ENCODE measurements at regions not wholly inside any gene's neighbourhood (a gene's known extent, or its start where the extent isn't known, plus 50 kb on each side); places are given as distances from the start of the nearest gene placed in this dataset.
"Not testable (repeated sequence)": the region's sequence is repeated elsewhere in the genome, so short reads cannot be mapped to it uniquely, and the experiment has no call there.

- peak; percentile 88 for DNase-seq (ENCODE audit: low read depth)
These were observed 458.3 kb downstream of the ETNK1 start for GRCh38 chr12:23083267-23083666.

DNA sequence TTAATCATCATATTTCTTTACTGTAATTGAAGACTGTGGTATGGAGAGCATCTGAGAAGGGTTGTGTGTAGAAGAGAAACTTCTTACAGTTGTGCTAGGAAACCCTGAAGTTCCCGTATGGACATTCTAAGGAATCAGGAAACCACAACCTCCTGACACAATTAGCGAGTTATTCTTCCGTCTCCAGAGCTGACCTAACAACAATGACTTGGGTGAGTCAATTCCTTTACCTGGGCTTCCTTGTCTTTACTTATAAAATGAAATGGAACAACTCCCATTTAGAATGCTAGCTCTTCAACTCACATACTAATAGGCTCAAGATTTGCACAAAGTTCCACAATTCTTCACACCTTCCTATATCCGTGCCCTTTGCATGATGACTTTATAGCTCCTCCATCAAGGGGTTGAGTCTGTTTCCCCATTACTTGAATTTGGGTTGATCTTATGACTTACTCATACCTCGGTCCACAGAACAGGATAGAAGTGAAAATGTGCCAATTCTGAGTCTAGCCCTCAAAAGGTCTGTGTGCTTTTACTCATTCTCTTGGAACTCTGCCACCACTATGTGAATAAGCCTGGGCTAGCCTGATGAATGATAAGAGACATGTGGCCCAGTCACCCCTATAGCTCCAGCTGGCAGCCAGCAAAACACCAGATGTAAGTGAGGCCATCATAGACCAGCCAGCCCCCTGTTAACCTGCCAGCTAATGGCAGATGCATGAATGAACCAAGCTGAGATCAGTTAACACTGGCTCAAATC lies 459.4 kb downstream of the ETNK1 start:
- peak; percentile 94 for DNase-seq (ENCODE audit: low read depth)

DNA sequence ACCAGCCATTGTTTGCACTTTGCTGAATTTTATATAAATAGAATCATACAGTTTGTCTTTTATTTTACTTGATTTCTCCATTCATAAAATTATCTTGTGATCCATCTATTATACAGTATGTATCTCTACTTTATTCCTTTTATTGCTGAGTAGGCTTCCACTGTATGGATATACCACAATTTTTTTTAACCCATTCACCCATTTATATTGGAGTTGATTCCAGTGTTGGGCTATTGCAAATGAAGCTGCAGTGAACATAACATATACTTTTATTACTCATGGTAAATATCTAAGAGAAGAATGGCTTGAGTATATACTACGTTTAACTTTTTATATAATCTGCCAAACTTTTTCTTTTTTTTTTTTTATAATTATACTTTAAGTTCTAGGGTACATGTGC lies 463.6 kb downstream of the ETNK1 start:
- DNase-seq (ENCODE audit: low read depth): no peak

DNA sequence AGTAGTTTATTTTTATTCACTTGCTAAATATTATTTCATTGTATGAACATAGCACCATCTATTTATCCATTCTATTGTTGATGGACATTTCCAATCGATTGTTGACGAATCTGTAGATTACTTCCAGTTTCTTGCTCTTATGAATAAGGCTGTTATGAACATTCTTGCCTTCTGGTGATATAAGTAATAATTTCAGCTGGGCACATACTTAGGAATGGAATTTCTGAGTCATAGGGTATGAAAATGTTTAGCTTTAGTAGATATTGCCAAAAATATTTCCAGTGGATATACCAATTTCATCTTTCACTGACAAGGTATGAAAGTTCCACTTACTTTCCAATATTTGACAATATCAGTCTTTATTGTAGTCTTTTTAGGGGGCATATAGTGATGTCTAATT lies 468.5 kb downstream of the ETNK1 start:
- DNase-seq (ENCODE audit: low read depth): no peak

GRCh38 chr12:23096321-23096720 lies 471.4 kb downstream of the ETNK1 start:
- no peak for DNase-seq (ENCODE audit: low read depth)

- no peak for DNase-seq (ENCODE audit: low read depth)
These were observed 473.1 kb downstream of the ETNK1 start for GRCh38 chr12:23098110-23098509.

GRCh38 chr12:23098517-23098916 lies 473.5 kb downstream of the ETNK1 start:
- DNase-seq (ENCODE audit: low read depth): peak; percentile 29

GRCh38 chr12:23099104-23099503 lies 474.1 kb downstream of the ETNK1 start:
- no peak for DNase-seq (ENCODE audit: low read depth)

DNA sequence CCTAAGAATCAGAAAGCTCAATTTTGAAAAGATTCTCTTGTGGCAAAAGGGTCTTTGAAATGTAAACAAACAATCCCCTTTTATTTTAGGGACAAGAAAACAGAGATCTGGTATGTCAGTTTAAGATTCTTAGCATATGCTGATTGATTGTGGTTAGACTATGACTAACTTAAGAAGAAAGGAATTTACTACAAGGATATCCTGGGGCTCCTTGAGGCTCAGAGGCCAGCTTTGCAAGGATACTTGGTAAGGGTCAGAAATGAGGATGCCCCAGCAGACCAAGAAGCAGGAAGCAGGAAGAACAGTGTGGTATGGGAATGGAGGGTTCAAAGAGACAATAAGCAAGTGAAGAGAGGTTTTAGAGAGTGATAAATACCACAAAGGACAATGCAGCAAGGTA lies 474.6 kb downstream of the ETNK1 start:
- peak; percentile 32 for DNase-seq (ENCODE audit: low read depth)

DNA sequence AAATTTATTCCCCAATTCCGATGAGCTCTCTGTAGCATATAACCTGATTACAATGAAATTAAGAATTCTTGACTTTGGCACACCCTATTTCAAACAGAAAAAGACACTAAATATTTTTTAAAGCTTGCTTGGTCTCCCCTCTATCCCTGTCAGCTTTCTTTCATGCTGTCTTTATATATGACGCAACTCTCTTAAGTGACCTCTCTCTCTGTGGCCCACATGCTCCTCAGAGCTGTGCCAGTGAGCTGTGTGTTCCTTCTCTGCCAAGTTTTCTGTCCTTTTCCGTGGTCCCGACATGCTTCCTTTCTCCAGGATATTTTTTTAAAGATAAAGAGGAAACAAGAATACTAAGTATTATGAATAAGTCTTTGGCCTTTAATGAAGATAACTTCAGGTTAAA lies 484.0 kb downstream of the ETNK1 start:
- DNase-seq (ENCODE audit: low read depth): no peak

DNA sequence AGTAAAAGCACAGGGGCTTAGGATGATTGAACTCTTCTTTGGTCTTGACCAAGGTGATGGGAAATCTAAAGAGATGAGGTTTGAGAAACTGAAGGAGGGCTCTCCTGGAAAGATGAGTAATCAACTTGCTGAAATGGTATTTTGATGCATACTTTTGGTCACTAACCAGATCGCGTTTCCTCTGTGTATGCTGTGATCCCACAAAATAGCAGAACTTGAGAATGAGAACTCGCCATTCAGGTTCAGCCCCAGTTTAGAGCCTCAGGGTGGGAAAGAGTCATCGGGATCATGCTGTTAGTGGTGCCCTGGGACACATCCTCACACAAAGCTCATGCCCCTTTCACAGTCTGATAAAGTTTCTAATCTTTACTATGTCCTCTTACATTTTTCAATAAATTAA lies 488.8 kb downstream of the ETNK1 start:
- no peak for DNase-seq (ENCODE audit: low read depth)

DNA sequence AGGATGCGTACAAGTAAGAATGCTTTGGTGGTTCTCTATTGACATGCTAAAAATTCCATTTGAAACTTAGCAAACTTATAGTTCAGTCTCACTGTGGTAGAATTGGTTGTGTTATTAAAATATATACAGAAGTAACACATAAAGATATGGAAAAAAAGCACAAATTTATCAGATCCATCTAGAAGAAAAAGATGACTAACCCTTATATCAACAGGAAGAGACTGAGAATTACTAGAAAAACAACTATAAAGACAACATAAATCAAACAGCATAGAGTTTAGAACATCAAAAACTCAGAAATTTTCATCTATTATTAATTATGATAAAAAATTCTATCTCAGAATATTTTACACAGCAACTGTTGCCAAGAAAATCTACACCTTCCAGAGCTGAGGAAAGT lies 491.0 kb downstream of the ETNK1 start:
- DNase-seq (ENCODE audit: low read depth): no peak

- DNase-seq (ENCODE audit: low read depth): no peak
These were observed 501.8 kb downstream of the ETNK1 start for GRCh38 chr12:23126794-23127193.

- no peak for DNase-seq (ENCODE audit: low read depth)
These were observed 502.7 kb downstream of the ETNK1 start for GRCh38 chr12:23127701-23128100.

DNA sequence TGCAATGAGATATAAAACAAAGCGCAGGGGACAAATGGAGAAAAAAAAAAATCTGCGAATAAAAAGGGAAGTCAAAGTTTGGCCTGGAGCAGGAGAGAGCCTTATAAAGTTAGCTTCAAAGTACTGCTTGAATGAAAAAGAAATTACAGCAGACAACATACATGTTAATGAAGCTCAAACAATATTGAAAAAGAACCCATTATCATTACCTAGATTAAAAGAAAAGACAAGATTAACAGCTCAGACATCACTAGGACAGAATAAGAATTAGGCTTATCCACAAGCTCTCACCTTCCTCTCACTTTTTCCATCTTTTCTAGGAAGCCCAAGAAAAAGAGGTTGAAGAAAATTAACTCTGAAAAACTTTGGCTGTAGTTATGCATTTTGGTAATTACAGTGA lies 503.5 kb downstream of the ETNK1 start:
- no peak for DNase-seq (ENCODE audit: low read depth)

DNA sequence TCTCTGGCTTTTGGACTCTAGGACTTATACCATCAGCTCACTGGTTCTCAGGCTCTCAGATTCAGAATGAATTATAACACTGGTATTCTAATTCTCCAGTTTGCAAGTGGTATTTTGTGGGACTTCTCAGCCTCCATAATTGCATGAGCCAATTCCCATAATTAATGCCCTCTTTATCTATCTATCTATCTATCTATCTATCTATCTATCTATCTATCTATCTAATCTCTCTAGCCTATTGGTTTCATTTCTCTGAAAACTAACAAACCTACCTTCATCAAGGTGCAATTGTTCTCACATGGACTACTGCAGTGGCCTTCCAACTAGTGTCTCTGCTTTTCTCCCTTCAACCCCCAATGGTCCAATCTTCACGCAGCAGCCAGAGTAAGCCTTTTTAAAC lies 507.4 kb downstream of the ETNK1 start:
- DNase-seq (ENCODE audit: low read depth): no peak

DNA sequence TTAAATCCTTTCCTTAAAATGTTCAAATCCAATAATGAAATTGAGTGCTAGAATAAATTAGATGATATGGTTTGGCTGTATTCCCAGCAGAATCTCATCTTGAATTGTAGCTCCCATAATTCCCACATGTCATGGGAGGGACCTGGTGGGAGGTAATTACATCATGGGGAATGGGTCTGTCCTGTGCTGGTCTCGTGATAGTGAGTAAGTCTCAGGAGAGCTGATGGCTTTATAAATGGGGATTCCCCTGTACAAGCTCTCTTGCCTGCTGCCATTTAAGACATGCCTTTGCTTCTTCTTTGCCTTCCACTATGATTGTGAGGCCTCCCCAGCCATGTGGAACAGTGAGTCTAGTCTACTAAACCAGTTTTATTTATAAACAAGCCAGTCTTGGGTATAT lies 508.5 kb downstream of the ETNK1 start:
- DNase-seq (ENCODE audit: low read depth): no peak

GRCh38 chr12:23139026-23139425 lies 514.1 kb downstream of the ETNK1 start:
- DNase-seq (ENCODE audit: low read depth): no peak

DNA sequence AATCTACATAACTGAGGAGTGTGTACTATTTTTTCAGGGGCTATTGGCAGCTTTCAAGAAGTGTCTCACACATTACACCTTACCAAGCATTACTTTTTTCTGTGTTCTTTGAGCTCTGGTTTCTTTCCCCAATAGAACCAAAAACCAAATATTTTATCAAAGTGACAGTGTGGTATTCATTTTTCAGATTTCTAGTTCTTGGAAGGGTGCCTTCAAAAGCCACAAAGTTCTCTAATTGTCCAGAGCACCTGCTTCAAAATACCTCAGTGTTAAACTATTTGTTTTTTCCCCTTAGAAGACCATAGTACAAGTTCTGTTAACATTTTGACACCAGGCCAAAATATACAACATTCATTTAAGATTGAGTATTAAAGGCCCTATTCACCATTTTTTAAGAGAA lies 515.7 kb downstream of the ETNK1 start:
- DNase-seq (ENCODE audit: low read depth): no peak

DNA sequence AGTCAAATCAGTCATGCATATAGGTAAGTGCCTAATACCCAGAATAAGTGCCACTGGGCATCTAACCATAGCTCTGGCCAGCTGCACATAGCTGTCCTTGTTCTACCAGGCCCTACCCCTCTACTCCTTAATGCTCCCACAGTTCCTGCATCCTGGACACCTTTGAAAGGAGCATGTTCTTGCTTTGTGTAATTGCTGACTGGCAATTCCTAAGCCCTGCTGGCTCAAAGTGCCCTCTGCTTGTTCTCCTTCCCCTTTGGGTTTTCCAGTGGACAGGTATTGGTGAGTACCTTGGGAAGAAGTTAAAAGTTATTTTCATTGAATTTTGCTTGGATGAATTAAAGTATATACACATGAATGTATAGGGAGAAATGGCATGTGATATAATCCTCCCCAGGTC lies 516.4 kb downstream of the ETNK1 start:
- no peak for DNase-seq (ENCODE audit: low read depth)

GRCh38 chr12:23146070-23146469 lies 521.1 kb downstream of the ETNK1 start:
- not testable (repeated sequence) for DNase-seq (ENCODE audit: low read depth)

DNA sequence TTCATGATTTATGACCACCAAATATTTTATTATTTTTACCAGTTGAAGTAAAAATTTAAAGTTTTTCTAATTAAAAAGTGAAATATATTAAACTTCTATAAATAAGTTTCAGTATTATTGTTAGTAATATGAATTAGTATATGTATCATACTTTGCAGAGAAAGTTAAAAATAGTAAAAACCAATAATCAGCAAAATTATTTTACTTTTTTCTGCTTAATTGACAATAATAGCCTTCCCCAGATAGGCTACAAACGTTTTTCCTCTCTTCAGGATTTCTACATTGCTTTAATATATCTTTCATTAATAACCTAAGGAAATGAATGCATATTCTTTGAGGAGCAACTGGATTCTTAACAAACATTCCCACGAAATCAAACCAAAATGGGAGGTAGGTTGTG lies 543.5 kb downstream of the ETNK1 start:
- no peak for DNase-seq (ENCODE audit: low read depth)

DNA sequence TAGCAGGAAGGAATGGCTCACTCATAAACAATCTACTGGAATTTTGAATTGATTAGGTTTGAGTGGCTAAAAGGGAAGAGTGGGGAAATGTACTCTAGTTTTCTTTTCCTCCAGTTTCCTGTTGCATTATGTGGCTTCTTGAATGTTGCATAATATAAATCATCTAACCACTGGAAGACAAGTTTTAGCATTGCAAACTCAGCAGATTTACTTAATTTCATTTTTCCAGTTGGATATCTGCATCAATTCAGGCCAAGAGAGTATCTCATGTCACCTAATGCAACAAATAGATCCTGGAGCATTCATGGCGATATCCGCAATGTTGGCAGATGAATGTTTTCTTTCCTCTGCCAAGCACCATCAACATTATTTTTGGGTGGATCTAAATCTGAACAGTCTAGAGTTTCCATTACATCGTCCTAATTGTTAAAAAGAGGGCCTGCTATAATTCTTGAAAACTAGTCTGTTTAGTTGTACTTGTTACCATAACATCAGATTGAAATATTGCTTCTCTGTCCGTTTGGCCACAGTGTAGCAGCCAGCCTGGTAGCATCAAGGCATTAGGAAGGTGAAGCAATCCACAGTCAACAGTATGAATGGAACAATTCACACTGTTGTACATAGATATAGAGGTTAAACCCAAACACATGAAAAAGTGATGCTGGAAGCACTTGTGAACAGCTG lies 544.2 kb downstream of the ETNK1 start:
- no peak for DNase-seq (ENCODE audit: low read depth)

DNA sequence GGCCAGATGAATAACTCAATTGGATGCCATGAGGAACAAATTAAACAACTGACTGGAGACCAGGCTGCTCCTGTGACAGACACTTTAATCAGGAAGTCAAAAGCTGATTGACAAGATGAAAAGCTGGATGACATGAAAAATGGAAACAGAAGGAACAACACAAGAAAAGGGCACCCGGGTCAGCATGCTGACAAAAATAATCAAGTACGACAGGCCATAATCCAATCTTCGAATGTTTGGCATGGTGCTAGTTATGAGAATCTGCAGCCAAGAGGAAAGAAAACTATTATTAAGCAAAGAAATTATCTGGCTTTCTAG lies 544.7 kb downstream of the ETNK1 start:
- no peak for DNase-seq (ENCODE audit: low read depth)

All from RPMI7951 (cell line).